D721Med (cell line): ENCODE measurements at regions not wholly inside any gene's neighbourhood (a gene's known extent, or its start where the extent isn't known, plus 50 kb on each side); places are given as distances from the start of the nearest gene placed in this dataset.
"Not testable (repeated sequence)": the region's sequence is repeated elsewhere in the genome, so short reads cannot be mapped to it uniquely, and the experiment has no call there.

Experiments
- DNase-seq: peaks from one replicate; pipeline ENCODE4 v3.0.0; 2011; ENCODE audit warnings: low spot score; ENCODE audit not compliant: insufficient read length
- FAIRE-seq: peaks from 2 replicates; lab custom pipeline; 2011; peaks lifted over from hg19 to GRCh38; lab: Jason Lieb, UNC
- CTCF ChIP-seq: IDR thresholded peaks from 2 replicates; pipeline ENCODE4 v1.5.1; 2012; ENCODE audit warnings: mild to moderate bottlenecking, control low read depth; ENCODE audit not compliant: insufficient read depth; ENCODE audit errors: missing control alignments

- TF ChIP-seq CTCF = no peak
- DNase-seq (no peak), FAIRE-seq (no peak)
Measured at GRCh38 chr6:85715797-85716196, 73.1 kb upstream of the SYNCRIP start.

- no peak for TF ChIP-seq CTCF
- FAIRE-seq (no peak), DNase-seq (no peak)
Measured at GRCh38 chr6:85714893-85715530, 72.3 kb upstream of the SYNCRIP start.

GRCh38 chr6:85712346-85712745, 69.7 kb upstream of the SYNCRIP start:
- FAIRE-seq = no peak
- TF ChIP-seq CTCF = no peak
- DNase-seq = no peak

- not testable (repeated sequence) for FAIRE-seq
Measured at GRCh38 chr6:85707515-85708145, 64.9 kb upstream of the SYNCRIP start.

GRCh38 chr6:85706272-85706671, 63.6 kb upstream of the SYNCRIP start:
- FAIRE-seq (no peak), DNase-seq (no peak)
- TF ChIP-seq CTCF = no peak

More at GRCh38 chr6:85707515-85708145, 64.9 kb upstream of the SYNCRIP start:
- not testable (repeated sequence) for DNase-seq

- FAIRE-seq (no peak), DNase-seq (no peak)
- no peak for TF ChIP-seq CTCF
Measured at GRCh38 chr6:85705220-85705619, 62.5 kb upstream of the SYNCRIP start.

GRCh38 chr6:85703406-85703805, 60.7 kb upstream of the SYNCRIP start:
- FAIRE-seq (no peak), DNase-seq (no peak)
- no peak for TF ChIP-seq CTCF
